ENCODE measurements at regions not wholly inside any gene's neighbourhood (a gene's known extent, or its start where the extent isn't known, plus 50 kb on each side); places are given as distances from the start of the nearest gene placed in this dataset.
"Not testable (repeated sequence)": the region's sequence is repeated elsewhere in the genome, so short reads cannot be mapped to it uniquely, and the experiment has no call there.

DNA sequence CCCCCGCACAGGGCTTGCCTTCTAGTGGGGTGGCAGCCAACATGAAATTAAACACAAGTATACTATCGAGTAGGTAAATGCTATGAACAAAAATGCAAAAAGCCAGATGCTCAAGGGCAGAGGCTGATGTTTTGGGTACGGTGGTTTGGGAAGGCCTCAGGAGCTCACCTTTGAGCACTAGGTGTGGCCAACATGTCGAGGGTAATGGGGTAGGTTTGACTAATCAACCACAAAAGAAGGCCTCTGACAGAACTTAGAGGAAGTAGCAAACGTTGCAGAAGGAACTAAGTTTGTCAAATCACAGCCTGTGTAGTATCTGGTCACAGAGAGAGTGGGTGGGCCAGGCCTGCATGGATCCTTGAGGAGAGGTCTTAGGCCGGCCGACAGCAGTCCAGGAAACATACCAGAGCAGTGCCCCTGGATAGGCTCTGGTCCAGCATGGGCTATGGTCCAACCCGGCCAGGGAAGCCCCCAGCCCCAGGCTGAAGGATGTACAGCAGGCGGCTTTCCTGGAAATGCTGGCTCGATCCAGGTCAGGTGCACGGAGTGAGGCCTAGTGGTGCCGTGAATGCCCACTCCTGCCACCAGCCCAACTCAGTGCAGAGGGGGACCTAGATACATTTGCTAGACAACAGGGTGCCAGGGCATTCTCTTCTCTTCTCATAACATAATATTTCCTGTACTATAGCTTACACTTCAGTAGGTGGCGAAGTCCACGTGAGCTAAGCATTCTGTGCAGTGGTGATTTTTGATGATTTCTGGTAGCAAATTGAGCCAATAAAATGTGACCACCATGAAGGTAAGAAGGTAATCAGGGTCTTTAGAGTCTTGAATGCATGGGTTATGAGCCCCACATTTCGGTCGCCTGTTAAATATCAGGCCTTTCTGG, 56.3 kb upstream of the CD93 start:
- Histone ChIP-seq H3K9me3 (replicated peaks in 1 of 2; ENCODE audit: control insufficient read depth in 2 of 2, insufficient read depth in 1 of 2, low read depth in 1 of 2, low read length in 2 of 2) (peaks cover 0 to 2% of the 10 kb centered on the region in 2 donors), H3K18ac (ENCODE audit: low read length) (peak overlapping the region; percentile 15), H2BK5ac (ENCODE audit: low read length) (no peak overlapping the region), H3K4me3 (ENCODE audit: low read length in 2 of 2) (no peak overlapping the region), H3K79me1 (ENCODE audit: low read depth, low read length) (no peaks in the 10 kb centered on the region), H3K4me2 (ENCODE audit: insufficient read depth, low read length, poor library complexity, severe bottlenecking) (no peak overlapping the region), H2BK120ac (ENCODE audit: low read depth, low read length) (no peak overlapping the region), H3K4me1 (ENCODE audit: control insufficient read depth in 2 of 2, insufficient read depth in 1 of 2, low read depth in 1 of 2, low read length in 2 of 2) (peaks cover 0 to 5% of the 10 kb centered on the region in 2 donors), H3K27ac (replicated peaks; ENCODE audit: low read length) (no peak overlapping the region), H2BK15ac (ENCODE audit: low read length) (no peak overlapping the region), H3K27me3 (ENCODE audit: control insufficient read depth in 3 of 3, insufficient read depth in 3 of 3, low read depth in 1 of 3, low read length in 3 of 3) (no peaks in the 10 kb centered on the region), H3K9ac (ENCODE audit: low read depth, low read length, poor library complexity) (no peak overlapping the region), H3K36me3 (replicated peaks in 1 of 2; ENCODE audit: control insufficient read depth in 2 of 2, insufficient read depth in 2 of 2, low read length in 2 of 2) (no peaks in the 10 kb centered on the region), H4K8ac (ENCODE audit: low read depth, low read length) (no peak overlapping the region), H2AK5ac (ENCODE audit: low read depth, low read length) (no peak overlapping the region), H2AFZ (ENCODE audit: low read length) (peak overlapping the region; percentile 57), H3K14ac (ENCODE audit: low read length) (no peak overlapping the region), H3K23ac (ENCODE audit: low read depth, low read length, poor library complexity) (no peak overlapping the region), H2BK12ac (ENCODE audit: low read length) (no peak overlapping the region), H3K4ac (ENCODE audit: low read length) (no peak overlapping the region), H4K91ac (ENCODE audit: low read depth, low read length, poor library complexity) (no peak overlapping the region)
- DNase-seq (ENCODE audit: low spot score) = no peak
- no CpG with 5 or more reads among the region's 16 CpGs for WGBS, 2 donors (ENCODE audit: extremely low coverage in 2 of 2, insufficient read length in 2 of 2, insufficient replicate concordance in 1 of 2)

DNA sequence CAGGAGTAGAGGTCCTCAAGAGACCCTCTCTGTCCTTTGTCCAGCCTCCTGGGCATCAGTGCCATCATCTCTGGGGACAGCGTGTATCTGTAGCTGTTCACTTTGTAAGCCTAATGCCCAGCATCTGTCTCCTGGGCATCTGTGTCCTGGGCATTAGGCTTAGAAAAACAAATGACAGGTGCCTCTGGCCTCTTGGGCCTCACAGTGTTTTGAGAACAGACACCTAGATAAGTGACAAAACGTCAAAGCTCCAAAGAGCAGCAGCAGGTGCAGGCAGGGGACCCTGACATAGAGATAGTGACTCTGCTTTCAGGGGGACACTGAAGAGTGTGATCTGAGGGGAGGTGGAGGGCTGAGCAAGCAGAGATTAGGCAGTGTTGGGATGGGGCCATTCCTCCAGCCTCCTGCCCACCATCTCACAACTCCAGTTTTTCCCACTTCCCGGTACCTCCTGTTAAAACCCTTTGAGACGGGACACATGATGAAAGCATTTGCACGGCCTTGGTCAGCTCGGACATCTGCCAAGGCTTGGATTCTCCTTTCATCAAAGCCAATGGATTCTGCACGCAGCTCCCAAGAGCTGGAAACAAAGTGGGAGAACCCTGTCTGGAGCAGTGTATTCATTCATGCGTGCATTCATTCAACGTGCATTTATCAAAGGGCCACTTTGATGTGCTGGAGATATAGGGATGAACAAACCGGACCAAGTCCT, 55.5 kb upstream of the CD93 start:
- Histone ChIP-seq H2BK12ac (ENCODE audit: low read length) (no peak overlapping the region), H3K23ac (ENCODE audit: low read depth, low read length, poor library complexity) (no peak overlapping the region), H3K4ac (ENCODE audit: low read length) (no peak overlapping the region), H3K9me3 (replicated peaks in 1 of 2; ENCODE audit: control insufficient read depth in 2 of 2, insufficient read depth in 1 of 2, low read depth in 1 of 2, low read length in 2 of 2) (peaks cover 0 to 2% of the 10 kb centered on the region in 2 donors), H3K18ac (ENCODE audit: low read length) (no peak overlapping the region), H3K14ac (ENCODE audit: low read length) (no peak overlapping the region), H2BK5ac (ENCODE audit: low read length) (no peak overlapping the region), H3K79me1 (ENCODE audit: low read depth, low read length) (no peaks in the 10 kb centered on the region), H3K4me2 (ENCODE audit: insufficient read depth, low read length, poor library complexity, severe bottlenecking) (no peak overlapping the region), H3K27me3 (ENCODE audit: control insufficient read depth in 3 of 3, insufficient read depth in 3 of 3, low read depth in 1 of 3, low read length in 3 of 3) (no peaks in the 10 kb centered on the region), H4K8ac (ENCODE audit: low read depth, low read length) (no peak overlapping the region), H3K27ac (replicated peaks; ENCODE audit: low read length) (no peak overlapping the region), H2AFZ (ENCODE audit: low read length) (no peak overlapping the region), H3K4me1 (ENCODE audit: control insufficient read depth in 2 of 2, insufficient read depth in 1 of 2, low read depth in 1 of 2, low read length in 2 of 2) (peaks cover 0 to 9% of the 10 kb centered on the region in 2 donors), H4K91ac (ENCODE audit: low read depth, low read length, poor library complexity) (no peak overlapping the region), H3K9ac (ENCODE audit: low read depth, low read length, poor library complexity) (no peak overlapping the region), H2AK5ac (ENCODE audit: low read depth, low read length) (no peak overlapping the region), H2BK120ac (ENCODE audit: low read depth, low read length) (no peak overlapping the region), H3K4me3 (ENCODE audit: low read length in 2 of 2) (no peak overlapping the region), H3K36me3 (replicated peaks in 1 of 2; ENCODE audit: control insufficient read depth in 2 of 2, insufficient read depth in 2 of 2, low read length in 2 of 2) (no peaks in the 10 kb centered on the region), H2BK15ac (ENCODE audit: low read length) (no peak overlapping the region)
- DNase-seq (ENCODE audit: low spot score) = no peak
- WGBS, 2 donors (ENCODE audit: extremely low coverage in 2 of 2, insufficient read length in 2 of 2, insufficient replicate concordance in 1 of 2) = no CpG with 5 or more reads among the region's 10 CpGs

DNA sequence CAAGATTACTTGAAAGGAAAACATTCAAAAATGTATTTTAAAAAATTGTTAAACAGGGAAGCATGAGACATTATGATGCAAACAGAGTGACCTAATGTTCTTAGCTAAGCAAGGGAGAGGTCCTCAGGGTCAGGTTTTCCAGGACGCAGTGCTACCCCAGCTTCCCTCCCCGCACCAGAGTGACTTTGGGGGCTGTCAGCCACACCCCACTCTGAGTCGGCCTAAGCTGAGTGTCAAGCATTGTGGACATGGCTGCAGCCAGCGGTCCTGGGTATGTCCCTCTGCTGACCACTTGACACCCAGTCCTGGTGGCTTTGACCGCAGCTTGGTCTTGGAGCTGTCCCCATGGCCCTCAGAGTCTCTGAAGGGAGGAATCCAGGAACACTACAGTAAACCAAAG, 54.9 kb upstream of the CD93 start:
- Histone ChIP-seq H3K27ac (replicated peaks; ENCODE audit: low read length) (no peak overlapping the region), H2AK5ac (ENCODE audit: low read depth, low read length) (no peak overlapping the region), H3K18ac (ENCODE audit: low read length) (no peak overlapping the region), H3K36me3 (replicated peaks in 1 of 2; ENCODE audit: control insufficient read depth in 2 of 2, insufficient read depth in 2 of 2, low read length in 2 of 2) (no peaks in the 10 kb centered on the region), H2BK12ac (ENCODE audit: low read length) (no peak overlapping the region), H3K9ac (ENCODE audit: low read depth, low read length, poor library complexity) (no peak overlapping the region), H3K4me1 (ENCODE audit: control insufficient read depth in 2 of 2, insufficient read depth in 1 of 2, low read depth in 1 of 2, low read length in 2 of 2) (peaks cover 0 to 9% of the 10 kb centered on the region in 2 donors), H3K14ac (ENCODE audit: low read length) (no peak overlapping the region), H2AFZ (ENCODE audit: low read length) (no peak overlapping the region), H4K8ac (ENCODE audit: low read depth, low read length) (no peak overlapping the region), H3K4ac (ENCODE audit: low read length) (no peak overlapping the region), H4K91ac (ENCODE audit: low read depth, low read length, poor library complexity) (no peak overlapping the region), H2BK5ac (ENCODE audit: low read length) (no peak overlapping the region), H3K9me3 (replicated peaks in 1 of 2; ENCODE audit: control insufficient read depth in 2 of 2, insufficient read depth in 1 of 2, low read depth in 1 of 2, low read length in 2 of 2) (no peaks in the 10 kb centered on the region), H3K79me1 (ENCODE audit: low read depth, low read length) (no peaks in the 10 kb centered on the region), H2BK120ac (ENCODE audit: low read depth, low read length) (no peak overlapping the region), H2BK15ac (ENCODE audit: low read length) (no peak overlapping the region), H3K27me3 (ENCODE audit: control insufficient read depth in 3 of 3, insufficient read depth in 3 of 3, low read depth in 1 of 3, low read length in 3 of 3) (no peaks in the 10 kb centered on the region), H3K23ac (ENCODE audit: low read depth, low read length, poor library complexity) (no peak overlapping the region), H3K4me2 (ENCODE audit: insufficient read depth, low read length, poor library complexity, severe bottlenecking) (no peak overlapping the region), H3K4me3 (ENCODE audit: low read length in 2 of 2) (peak overlapping the region in 1 of 2 donors; percentile 16)
- no CpG with 5 or more reads among the region's 5 CpGs for WGBS, 2 donors (ENCODE audit: extremely low coverage in 2 of 2, insufficient read length in 2 of 2, insufficient replicate concordance in 1 of 2)
- no peak for DNase-seq (ENCODE audit: low spot score)

DNA sequence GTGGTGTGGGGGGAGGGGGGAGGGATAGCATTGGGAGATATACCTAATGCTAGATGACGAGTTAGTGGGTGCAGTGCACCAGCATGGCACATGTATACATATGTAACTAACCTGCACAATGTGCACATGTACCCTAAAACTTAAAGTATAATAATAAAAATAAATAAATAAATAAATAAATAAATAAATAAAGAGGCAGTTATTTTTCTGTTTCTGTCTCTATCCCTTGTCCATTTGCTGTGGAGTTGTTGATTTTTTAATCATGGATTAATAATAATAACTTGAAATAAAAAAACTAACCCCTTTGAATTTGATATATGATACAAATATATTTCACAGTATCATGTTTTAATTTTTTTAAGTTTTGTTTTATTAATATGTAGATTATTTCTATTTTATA, 53.9 kb upstream of the CD93 start:
- H3K23ac ChIP-seq (ENCODE audit: low read depth, low read length, poor library complexity); H3K4me3 ChIP-seq (ENCODE audit: low read length in 2 of 2); H3K18ac ChIP-seq (ENCODE audit: low read length); H3K4me2 ChIP-seq (ENCODE audit: insufficient read depth, low read length, poor library complexity, severe bottlenecking); H3K79me1 ChIP-seq (ENCODE audit: low read depth, low read length); H4K8ac ChIP-seq (ENCODE audit: low read depth, low read length); H2BK12ac ChIP-seq (ENCODE audit: low read length); H2BK15ac ChIP-seq (ENCODE audit: low read length); H4K91ac ChIP-seq (ENCODE audit: low read depth, low read length, poor library complexity); H2AFZ ChIP-seq (ENCODE audit: low read length); DNase-seq (ENCODE audit: low spot score); H3K4me1 ChIP-seq (ENCODE audit: control insufficient read depth in 2 of 2, insufficient read depth in 1 of 2, low read depth in 1 of 2, low read length in 2 of 2); H3K9ac ChIP-seq (ENCODE audit: low read depth, low read length, poor library complexity); H2BK5ac ChIP-seq (ENCODE audit: low read length); H2AK5ac ChIP-seq (ENCODE audit: low read depth, low read length); H3K27ac ChIP-seq (replicated peaks; ENCODE audit: low read length); H3K4ac ChIP-seq (ENCODE audit: low read length); H3K9me3 ChIP-seq (replicated peaks in 1 of 2; ENCODE audit: control insufficient read depth in 2 of 2, insufficient read depth in 1 of 2, low read depth in 1 of 2, low read length in 2 of 2); H3K14ac ChIP-seq (ENCODE audit: low read length); H3K27me3 ChIP-seq (ENCODE audit: control insufficient read depth in 3 of 3, insufficient read depth in 3 of 3, low read depth in 1 of 3, low read length in 3 of 3); H3K36me3 ChIP-seq (replicated peaks in 1 of 2; ENCODE audit: control insufficient read depth in 2 of 2, insufficient read depth in 2 of 2, low read length in 2 of 2); H2BK120ac ChIP-seq (ENCODE audit: low read depth, low read length): not testable (repeated sequence)
- WGBS, 2 donors (ENCODE audit: extremely low coverage in 2 of 2, insufficient read length in 2 of 2, insufficient replicate concordance in 1 of 2) = no CpG with 5 or more reads among the region's 1 CpG

Data from neuronal stem cell (in vitro differentiated cells).